ENCODE measurements at regions not wholly inside any gene's neighbourhood (a gene's known extent, or its start where the extent isn't known, plus 50 kb on each side); places are given as distances from the start of the nearest gene placed in this dataset.

DNA sequence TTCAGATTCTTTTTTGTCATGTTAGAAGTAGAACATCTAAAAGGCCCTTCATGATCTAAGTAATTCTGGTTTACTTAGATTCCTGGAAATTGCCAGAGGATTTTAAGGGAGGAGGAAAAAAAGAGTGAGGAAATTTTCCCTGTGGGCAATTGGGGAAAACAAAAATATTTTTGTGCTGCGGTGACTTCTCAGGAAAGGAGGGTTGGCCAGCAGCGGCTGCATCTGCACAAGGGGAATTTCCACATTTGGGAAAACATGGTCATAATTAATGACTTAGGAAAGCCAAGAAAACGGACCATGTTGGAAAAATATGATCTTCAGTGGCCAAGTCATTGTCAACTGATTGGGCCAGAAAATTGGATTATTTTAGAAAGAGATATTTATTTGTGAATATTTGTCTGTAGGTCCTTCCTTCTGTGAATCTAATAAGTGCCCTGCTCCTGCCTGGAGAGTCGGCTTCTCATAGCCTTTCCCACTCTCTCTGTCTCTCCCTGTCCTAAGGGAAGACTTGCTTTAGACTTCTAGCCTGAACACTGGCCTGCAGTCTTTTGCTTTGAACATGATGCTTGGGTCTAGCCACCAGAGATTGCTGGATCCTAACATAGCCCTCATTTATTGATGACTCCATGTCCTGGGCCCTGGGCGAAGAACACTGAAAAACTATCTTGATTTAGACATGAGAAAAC, 124.2 kb upstream of the MKLN1 start:
- ATAC-seq = peak; percentile 41 to 74
- Histone ChIP-seq H3K4me1 (no peaks in the 10 kb centered on the region), H3K27ac (peak overlapping the region; percentile 20 to 71 (median 42)), H3K27me3 (no peaks in the 10 kb centered on the region), H3K4me3 (no peak overlapping the region), H3K36me3 (no peaks in the 10 kb centered on the region), H3K9me3 (no peaks in the 10 kb centered on the region)
- peak; percentile 24 to 39 for DNase-seq
- in situ Hi-C loops (cut with MboI; ENCODE audit: low sequenced_read_pairs in 4 of 4) (no loop called here), intact Hi-C loops (cut with DNase I; ENCODE audit: low total_unique reads) (no loop called here)
- no peak for TF ChIP-seq POLR2A (IDR thresholded peaks at IDR 0.05)
- TF ChIP-seq, protein P1, sequence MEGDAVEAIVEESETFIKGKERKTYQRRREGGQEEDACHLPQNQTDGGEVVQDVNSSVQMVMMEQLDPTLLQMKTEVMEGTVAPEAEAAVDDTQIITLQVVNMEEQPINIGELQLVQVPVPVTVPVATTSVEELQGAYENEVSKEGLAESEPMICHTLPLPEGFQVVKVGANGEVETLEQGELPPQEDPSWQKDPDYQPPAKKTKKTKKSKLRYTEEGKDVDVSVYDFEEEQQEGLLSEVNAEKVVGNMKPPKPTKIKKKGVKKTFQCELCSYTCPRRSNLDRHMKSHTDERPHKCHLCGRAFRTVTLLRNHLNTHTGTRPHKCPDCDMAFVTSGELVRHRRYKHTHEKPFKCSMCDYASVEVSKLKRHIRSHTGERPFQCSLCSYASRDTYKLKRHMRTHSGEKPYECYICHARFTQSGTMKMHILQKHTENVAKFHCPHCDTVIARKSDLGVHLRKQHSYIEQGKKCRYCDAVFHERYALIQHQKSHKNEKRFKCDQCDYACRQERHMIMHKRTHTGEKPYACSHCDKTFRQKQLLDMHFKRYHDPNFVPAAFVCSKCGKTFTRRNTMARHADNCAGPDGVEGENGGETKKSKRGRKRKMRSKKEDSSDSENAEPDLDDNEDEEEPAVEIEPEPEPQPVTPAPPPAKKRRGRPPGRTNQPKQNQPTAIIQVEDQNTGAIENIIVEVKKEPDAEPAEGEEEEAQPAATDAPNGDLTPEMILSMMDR (IDR thresholded peaks at IDR 0.05 in 4 of 5, conservative IDR thresholded peaks at IDR 0.05 in 1 of 5) = no peak

DNA sequence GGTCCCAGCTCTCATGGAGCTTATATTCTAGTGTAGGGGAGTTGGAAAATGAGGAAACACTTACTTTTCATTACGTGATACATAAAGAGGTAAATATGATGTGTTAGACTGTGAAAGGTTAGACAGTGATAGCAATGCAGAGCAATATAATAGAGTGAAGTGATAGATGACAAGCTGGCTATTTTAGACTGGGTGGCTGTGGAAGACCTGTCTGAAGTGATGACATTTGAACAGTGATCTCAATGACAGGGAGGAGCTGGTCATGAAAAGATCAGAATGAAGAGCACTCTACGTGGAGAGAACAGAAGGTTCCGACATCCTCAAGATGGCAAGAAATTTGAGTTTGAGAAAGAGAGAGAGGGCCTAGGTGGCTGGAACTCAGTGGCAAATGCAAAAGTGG, 118.9 kb upstream of the MKLN1 start:
- no peak overlapping the region for H3K4me3 ChIP-seq
- intact Hi-C loops (cut with DNase I; ENCODE audit: low total_unique reads) (no loop called here), in situ Hi-C loops (cut with MboI; ENCODE audit: low sequenced_read_pairs in 4 of 4) (no loop called here)
- H3K9me3 ChIP-seq = no peaks in the 10 kb centered on the region
- ATAC-seq (no peak), DNase-seq (no peak)
- H3K36me3 ChIP-seq = no peaks in the 10 kb centered on the region
- no peak overlapping the region for H3K27ac ChIP-seq
- no peaks in the 10 kb centered on the region for H3K27me3 ChIP-seq
- TF ChIP-seq, protein P1 (IDR thresholded peaks at IDR 0.05 in 4 of 5, conservative IDR thresholded peaks at IDR 0.05 in 1 of 5) = no peak
- TF ChIP-seq POLR2A (IDR thresholded peaks at IDR 0.05) = no peak
- peaks cover 0 to 16% of the 10 kb centered on the region in 2 donors for H3K4me1 ChIP-seq

DNA sequence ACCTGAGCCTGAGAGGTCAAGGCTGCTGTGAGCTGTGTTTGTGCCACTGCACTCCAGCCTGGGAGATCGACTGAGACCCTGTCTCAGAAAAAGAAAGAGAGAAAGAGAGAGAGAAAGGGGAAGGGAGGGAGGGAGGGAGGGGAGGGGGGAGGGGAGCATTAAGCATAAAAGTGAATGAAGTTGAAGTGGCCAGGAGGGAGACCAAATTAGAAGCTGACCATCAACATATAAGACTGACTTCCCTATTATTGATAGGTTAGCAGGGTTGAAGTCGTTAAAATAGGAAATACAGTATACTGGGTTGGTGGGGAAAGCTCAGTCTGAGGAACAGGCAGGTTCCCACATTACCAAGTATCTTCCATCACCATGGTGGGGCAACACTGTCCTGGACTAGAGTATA, 117.1 kb upstream of the MKLN1 start:
- Histone ChIP-seq H3K4me3 (no peak overlapping the region), H3K27me3 (no peaks in the 10 kb centered on the region), H3K9me3 (no peaks in the 10 kb centered on the region), H3K4me1 (peaks cover 0 to 16% of the 10 kb centered on the region in 2 donors), H3K27ac (peak overlapping the region in 2 of 4 donors; percentile 45 to 65), H3K36me3 (no peaks in the 10 kb centered on the region)
- TF ChIP-seq POLR2A (IDR thresholded peaks at IDR 0.05) = no peak
- TF ChIP-seq, protein P1 (IDR thresholded peaks at IDR 0.05 in 4 of 5, conservative IDR thresholded peaks at IDR 0.05 in 1 of 5) = no peak
- intact Hi-C loops (cut with DNase I; ENCODE audit: low total_unique reads) (loop anchor here (1.0 kb wide), 1 partner anchor 49 kb away; no protein-coding TSS in a partner anchor), in situ Hi-C loops (cut with MboI; ENCODE audit: low sequenced_read_pairs in 4 of 4) (no loop called here)
- DNase-seq (no peak), ATAC-seq (no peak)

DNA sequence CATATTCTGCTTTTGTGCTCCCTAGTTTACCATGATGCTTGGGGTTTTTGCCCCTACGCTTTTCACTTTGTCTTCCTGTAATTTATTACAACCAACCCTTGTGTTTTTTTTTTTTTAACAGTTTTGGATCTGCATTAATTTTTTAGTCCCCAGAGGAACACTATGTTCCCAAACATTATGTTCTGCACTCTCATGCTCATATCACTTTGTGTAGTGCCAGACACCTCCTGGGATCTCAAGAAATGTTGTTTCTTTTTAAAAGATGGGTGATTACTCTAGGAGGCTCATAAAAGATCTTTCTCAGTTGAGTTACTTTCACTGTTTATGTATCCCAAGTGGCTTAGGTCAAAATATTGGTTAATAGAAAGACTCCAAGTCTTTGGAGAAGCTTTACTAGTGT, 116.2 kb upstream of the MKLN1 start:
- peak overlapping the region in 3 of 4 donors; percentile 31 to 65 (median 45) for H3K27ac ChIP-seq

More for the DNA sequence above, 116.2 kb upstream of the MKLN1 start:
- TF ChIP-seq POLR2A (IDR thresholded peaks at IDR 0.05) = no peak
- TF ChIP-seq, protein P1 (IDR thresholded peaks at IDR 0.05 in 4 of 5, conservative IDR thresholded peaks at IDR 0.05 in 1 of 5) = no peak
- Histone ChIP-seq H3K9me3 (no peaks in the 10 kb centered on the region), H3K36me3 (no peaks in the 10 kb centered on the region), H3K4me3 (no peak overlapping the region), H3K27me3 (no peaks in the 10 kb centered on the region), H3K4me1 (peaks cover 0 to 16% of the 10 kb centered on the region in 2 donors)
- intact Hi-C loops (cut with DNase I; ENCODE audit: low total_unique reads) = loop anchor here (1.0 kb wide), 1 partner anchor 48 kb away; no protein-coding TSS in a partner anchor
- ATAC-seq (peak; percentile 81 to 84), DNase-seq (no peak)
- in situ Hi-C loops (cut with MboI; ENCODE audit: low sequenced_read_pairs in 4 of 4) = no loop called here

Measured in gastrocnemius medialis (tissue), 4 donors.